GM21360 (cell line): ENCODE measurements at regions not wholly inside any gene's neighbourhood (a gene's known extent, or its start where the extent isn't known, plus 50 kb on each side); places are given as distances from the start of the nearest gene placed in this dataset.
"Not testable (repeated sequence)": the region's sequence is repeated elsewhere in the genome, so short reads cannot be mapped to it uniquely, and the experiment has no call there.

ENCODE experiments used
- ATAC-seq: cut with Tn5 transposase; IDR thresholded peaks from one replicate; pipeline ENCODE4 v1.9.1; 2021; ENCODE audit warnings: mild to moderate bottlenecking, moderate library complexity; ENCODE audit not compliant: unreplicated experiment

GRCh38 chr6:50992704-50993625 is 174.3 kb downstream of the TFAP2B start:
- no peak for ATAC-seq

- no peak for ATAC-seq
These were observed 175.5 kb downstream of the TFAP2B start for GRCh38 chr6:50993941-50994720.

GRCh38 chr6:50995036-50995435 is 176.4 kb downstream of the TFAP2B start:
- no peak for ATAC-seq

- ATAC-seq, result no peak
These were observed 180.2 kb downstream of the TFAP2B start for GRCh38 chr6:50998905-50999304.

GRCh38 chr6:51001399-51001798 is 182.7 kb downstream of the TFAP2B start:
- ATAC-seq, result no peak

GRCh38 chr6:51004380-51004779 is 185.7 kb downstream of the TFAP2B start:
- no peak for ATAC-seq

GRCh38 chr6:51005779-51006178 is 187.1 kb downstream of the TFAP2B start:
- no peak for ATAC-seq

GRCh38 chr6:51007237-51007636 is 188.6 kb downstream of the TFAP2B start:
- ATAC-seq, result no peak

- not testable (repeated sequence) for ATAC-seq
These were observed 190.0 kb downstream of the TFAP2B start for GRCh38 chr6:51008693-51009092.

- no peak for ATAC-seq
These were observed 194.7 kb downstream of the TFAP2B start for GRCh38 chr6:51013376-51013775.

GRCh38 chr6:51015394-51015793 is 196.7 kb downstream of the TFAP2B start:
- ATAC-seq, result no peak

- no peak for ATAC-seq
These were observed 197.8 kb downstream of the TFAP2B start for GRCh38 chr6:51016489-51016888.

GRCh38 chr6:51019806-51020205 is 201.1 kb downstream of the TFAP2B start:
- ATAC-seq, result no peak

GRCh38 chr6:51021171-51021570 is 202.5 kb downstream of the TFAP2B start:
- ATAC-seq, result no peak

GRCh38 chr6:51024126-51024525 is 205.5 kb downstream of the TFAP2B start:
- ATAC-seq, result no peak

GRCh38 chr6:51025082-51025777 is 206.6 kb downstream of the TFAP2B start:
- no peak for ATAC-seq

GRCh38 chr6:51027283-51028065 is 208.8 kb downstream of the TFAP2B start:
- ATAC-seq, result no peak

GRCh38 chr6:51028276-51028675 is 209.6 kb downstream of the TFAP2B start:
- no peak for ATAC-seq

- no peak for ATAC-seq
These were observed 210.9 kb downstream of the TFAP2B start for GRCh38 chr6:51029561-51029960.

- ATAC-seq, result no peak
These were observed 226.9 kb downstream of the TFAP2B start for GRCh38 chr6:51045548-51045947.
